ENCODE measurements at regions not wholly inside any gene's neighbourhood (a gene's known extent, or its start where the extent isn't known, plus 50 kb on each side); places are given as distances from the start of the nearest gene placed in this dataset.

GRCh38 chrX:121320441-121320840 is 273.0 kb downstream of the GLUD2 start:
- no peak overlapping the region for H3K9ac ChIP-seq (ENCODE audit: low read length)
- H3K4me2 ChIP-seq (ENCODE audit: low read depth, low read length): no peak overlapping the region
- no peaks in the 10 kb centered on the region for H3K4me1 ChIP-seq (ENCODE audit: low read length)
- no peak overlapping the region for H2AFZ ChIP-seq (ENCODE audit: low read length)
- no peaks in the 10 kb centered on the region for H3K79me2 ChIP-seq (ENCODE audit: low read length)
- H3K4me3 ChIP-seq (ENCODE audit: low read length): no peak overlapping the region
- H3K27me3 ChIP-seq (replicated peaks; ENCODE audit: insufficient read depth, low read length): no peaks in the 10 kb centered on the region
- no peak for DNase-seq
- no peaks in the 10 kb centered on the region for H4K20me1 ChIP-seq (ENCODE audit: insufficient read depth, low read length)
- no peaks in the 10 kb centered on the region for H3K36me3 ChIP-seq (replicated peaks; ENCODE audit: insufficient read depth, low read length)
- no peaks in the 10 kb centered on the region for H3F3A ChIP-seq (ENCODE audit: insufficient read depth, low read length)
- no peak for TF ChIP-seq CTCF (IDR thresholded peaks at IDR 0.05; ENCODE audit: low read length)
- TF ChIP-seq EZH2 (optimal IDR thresholded peaks at IDR 0.05; ENCODE audit: low read depth, low read length): no peak
- no peak for TF ChIP-seq EZH2phosphoT487 (IDR thresholded peaks at IDR 0.05; ENCODE audit: low read length)
- no peaks in the 10 kb centered on the region for H3K9me2 ChIP-seq (replicated peaks; ENCODE audit: insufficient read depth, low read length)
- no peak overlapping the region for H3K27ac ChIP-seq (ENCODE audit: low read length)
- H3K9me3 ChIP-seq (replicated peaks; ENCODE audit: insufficient read depth, low read length): no peaks in the 10 kb centered on the region

- H3K9me2 ChIP-seq (replicated peaks; ENCODE audit: insufficient read depth, low read length): no peaks in the 10 kb centered on the region
- no peak overlapping the region for H3K4me3 ChIP-seq (ENCODE audit: low read length)
- H3K4me2 ChIP-seq (ENCODE audit: low read depth, low read length): no peak overlapping the region
- no peak overlapping the region for H3K9ac ChIP-seq (ENCODE audit: low read length)
- H3K27me3 ChIP-seq (replicated peaks; ENCODE audit: insufficient read depth, low read length): no peaks in the 10 kb centered on the region
- H3K9me3 ChIP-seq (replicated peaks; ENCODE audit: insufficient read depth, low read length): no peaks in the 10 kb centered on the region
- H3K27ac ChIP-seq (ENCODE audit: low read length): no peak overlapping the region
- DNase-seq: no peak
- no peaks in the 10 kb centered on the region for H4K20me1 ChIP-seq (ENCODE audit: insufficient read depth, low read length)
- H3F3A ChIP-seq (ENCODE audit: insufficient read depth, low read length): no peaks in the 10 kb centered on the region
- no peaks in the 10 kb centered on the region for H3K4me1 ChIP-seq (ENCODE audit: low read length)
- H2AFZ ChIP-seq (ENCODE audit: low read length): no peak overlapping the region
- H3K79me2 ChIP-seq (ENCODE audit: low read length): no peaks in the 10 kb centered on the region
- H3K36me3 ChIP-seq (replicated peaks; ENCODE audit: insufficient read depth, low read length): no peaks in the 10 kb centered on the region
- TF ChIP-seq EZH2 (optimal IDR thresholded peaks at IDR 0.05; ENCODE audit: low read depth, low read length) (no peak), CTCF (IDR thresholded peaks at IDR 0.05; ENCODE audit: low read length) (peak; percentile 25; the same call in 1 of the 2 replicates)
These were observed 274.7 kb downstream of the GLUD2 start for GRCh38 chrX:121322159-121322558.

DNA sequence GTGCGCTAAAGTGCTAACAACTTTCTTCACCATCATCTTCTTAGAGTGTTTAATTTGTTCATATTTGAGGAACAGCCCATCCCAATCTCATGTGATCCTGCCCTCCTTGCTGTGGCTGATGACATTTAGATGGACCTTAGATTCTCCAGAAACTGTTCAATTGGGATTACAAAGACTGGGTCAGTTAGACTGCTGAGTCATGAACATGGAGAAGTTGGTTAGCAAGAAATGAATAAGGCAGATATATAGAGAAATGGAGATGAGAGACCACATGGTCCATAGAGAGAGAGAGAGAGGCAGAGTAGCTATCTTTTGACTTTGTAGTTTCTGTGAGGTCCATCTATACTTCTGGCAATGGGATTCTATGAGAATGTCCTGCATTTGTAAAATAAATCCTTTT is 275.9 kb downstream of the GLUD2 start:
- Histone ChIP-seq H4K20me1 (ENCODE audit: insufficient read depth, low read length) (no peaks in the 10 kb centered on the region), H2AFZ (ENCODE audit: low read length) (no peak overlapping the region), H3K4me3 (ENCODE audit: low read length) (no peak overlapping the region), H3F3A (ENCODE audit: insufficient read depth, low read length) (no peaks in the 10 kb centered on the region), H3K9me3 (replicated peaks; ENCODE audit: insufficient read depth, low read length) (no peaks in the 10 kb centered on the region), H3K9ac (ENCODE audit: low read length) (no peak overlapping the region), H3K4me2 (ENCODE audit: low read depth, low read length) (no peak overlapping the region), H3K27ac (ENCODE audit: low read length) (no peak overlapping the region), H3K36me3 (replicated peaks; ENCODE audit: insufficient read depth, low read length) (no peaks in the 10 kb centered on the region), H3K9me2 (replicated peaks; ENCODE audit: insufficient read depth, low read length) (no peaks in the 10 kb centered on the region), H3K27me3 (replicated peaks; ENCODE audit: insufficient read depth, low read length) (no peaks in the 10 kb centered on the region), H3K4me1 (ENCODE audit: low read length) (no peaks in the 10 kb centered on the region), H3K79me2 (ENCODE audit: low read length) (no peaks in the 10 kb centered on the region)
- DNase-seq: no peak
- TF ChIP-seq CTCF (IDR thresholded peaks at IDR 0.05; ENCODE audit: low read length) (no peak), EZH2phosphoT487 (IDR thresholded peaks at IDR 0.05; ENCODE audit: low read length) (no peak), EZH2 (optimal IDR thresholded peaks at IDR 0.05; ENCODE audit: low read depth, low read length) (no peak)
